ENCODE measurements at regions not wholly inside any gene's neighbourhood (a gene's known extent, or its start where the extent isn't known, plus 50 kb on each side); places are given as distances from the start of the nearest gene placed in this dataset.
"Not testable (repeated sequence)": the region's sequence is repeated elsewhere in the genome, so short reads cannot be mapped to it uniquely, and the experiment has no call there.

GRCh38 chr6:99668036-99668705 lies 61.5 kb downstream of the PRDM13 start:
- CTCF ChIA-PET = no interaction called here
- peaks cover 8% of the 10 kb centered on the region for H3K27me3 Mint-ChIP-seq
- no peaks in the 10 kb centered on the region for H3K4me1 Mint-ChIP-seq
- no peak overlapping the region for H3K27ac Mint-ChIP-seq
- H3K9me3 Mint-ChIP-seq (ENCODE audit: low read depth) = no peaks in the 10 kb centered on the region
- ATAC-seq (no peak), DNase-seq (no peak)
- no peak overlapping the region for H3K4me3 Mint-ChIP-seq
- POLR2A ChIA-PET = no interaction called here
- intact Hi-C loops (cut with DNase I, micrococcal nuclease) = no loop called here
- H3K36me3 Mint-ChIP-seq (ENCODE audit: low read depth) = no peaks in the 10 kb centered on the region

GRCh38 chr6:99689916-99690685 lies 83.5 kb downstream of the PRDM13 start:
- DNase-seq = no peak
- intact Hi-C loops (cut with DNase I, micrococcal nuclease) = no loop called here
- no peaks in the 10 kb centered on the region for H3K9me3 Mint-ChIP-seq (ENCODE audit: low read depth)
- CTCF ChIA-PET = interaction anchor here (0.6 kb wide), 1 partner anchor 13 kb away, joined by 5 read pairs; no protein-coding TSS in a partner anchor
- H3K27me3 Mint-ChIP-seq = peaks cover 24% of the 10 kb centered on the region
- no peak overlapping the region for H3K27ac Mint-ChIP-seq
- no peaks in the 10 kb centered on the region for H3K4me1 Mint-ChIP-seq
- no peak overlapping the region for H3K4me3 Mint-ChIP-seq
- POLR2A ChIA-PET = no interaction called here
- no peaks in the 10 kb centered on the region for H3K36me3 Mint-ChIP-seq (ENCODE audit: low read depth)
- no peak for ATAC-seq

- peaks cover 13% of the 10 kb centered on the region for H3K27me3 Mint-ChIP-seq
- H3K36me3 Mint-ChIP-seq (ENCODE audit: low read depth); ATAC-seq; CTCF ChIA-PET; DNase-seq; POLR2A ChIA-PET; H3K27ac Mint-ChIP-seq; H3K4me3 Mint-ChIP-seq; H3K4me1 Mint-ChIP-seq; intact Hi-C loops (cut with DNase I, micrococcal nuclease); H3K9me3 Mint-ChIP-seq (ENCODE audit: low read depth): not testable (repeated sequence)
Observed at GRCh38 chr6:99702287-99702686, 95.7 kb downstream of the PRDM13 start.

GRCh38 chr6:99709062-99709461 lies 102.4 kb downstream of the PRDM13 start:
- Mint-ChIP-seq H3K4me3 (no peak overlapping the region), H3K27ac (no peak overlapping the region), H3K4me1 (no peaks in the 10 kb centered on the region), H3K27me3 (peaks cover 7% of the 10 kb centered on the region), H3K36me3 (ENCODE audit: low read depth) (no peaks in the 10 kb centered on the region), H3K9me3 (ENCODE audit: low read depth) (no peaks in the 10 kb centered on the region)
- DNase-seq (no peak), ATAC-seq (no peak)
- intact Hi-C loops (cut with DNase I, micrococcal nuclease) = no loop called here
- ChIA-PET CTCF (interaction anchor here (1.0 kb wide), 1 partner anchor 11 kb away, joined by 3 read pairs; no protein-coding TSS in a partner anchor), POLR2A (no interaction called here)

DNA sequence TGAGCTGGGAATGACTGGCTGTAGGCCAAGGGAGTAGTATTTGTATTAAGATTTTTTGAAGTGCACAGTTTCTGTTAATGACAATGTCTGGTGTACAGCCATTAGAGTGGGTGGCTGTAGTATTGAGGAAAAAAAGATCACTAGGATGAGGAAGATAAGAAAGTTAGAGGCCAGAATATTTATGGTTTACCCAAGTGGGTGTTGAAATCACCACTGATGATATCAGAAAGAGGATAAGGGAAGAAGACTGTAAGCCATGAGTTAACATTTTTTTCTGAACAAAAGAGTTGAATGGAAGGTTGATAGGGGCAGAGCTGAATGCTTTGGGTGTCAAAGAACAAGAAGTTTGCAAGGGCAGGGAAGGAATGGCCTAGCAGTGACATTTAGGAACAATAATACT lies 104.7 kb downstream of the PRDM13 start:
- ChIA-PET POLR2A (interaction anchor here (1.0 kb wide), 1 partner anchor 14 kb away, joined by 4 read pairs; no protein-coding TSS in a partner anchor), CTCF (no interaction called here)
- intact Hi-C loops (cut with DNase I, micrococcal nuclease) = no loop called here

GRCh38 chr6:99711925-99712324 lies 105.3 kb downstream of the PRDM13 start:
- Mint-ChIP-seq H3K27me3 (peaks cover 13% of the 10 kb centered on the region), H3K4me1 (no peaks in the 10 kb centered on the region), H3K27ac (no peak overlapping the region), H3K9me3 (ENCODE audit: low read depth) (no peaks in the 10 kb centered on the region), H3K36me3 (ENCODE audit: low read depth) (no peaks in the 10 kb centered on the region), H3K4me3 (no peak overlapping the region)
- ATAC-seq (no peak), DNase-seq (no peak)
- intact Hi-C loops (cut with DNase I, micrococcal nuclease) = no loop called here
- ChIA-PET CTCF (no interaction called here), POLR2A (interaction anchor here (1.0 kb wide), 1 partner anchor 14 kb away, joined by 4 read pairs; no protein-coding TSS in a partner anchor)

More for the DNA sequence above, 104.7 kb downstream of the PRDM13 start:
- H3K27me3 Mint-ChIP-seq = peaks cover 9% of the 10 kb centered on the region
- no peaks in the 10 kb centered on the region for H3K4me1 Mint-ChIP-seq
- DNase-seq (no peak), ATAC-seq (no peak)
- H3K9me3 Mint-ChIP-seq (ENCODE audit: low read depth) = no peaks in the 10 kb centered on the region
- H3K27ac Mint-ChIP-seq = no peak overlapping the region
- H3K36me3 Mint-ChIP-seq (ENCODE audit: low read depth) = no peaks in the 10 kb centered on the region
- no peak overlapping the region for H3K4me3 Mint-ChIP-seq

DNA sequence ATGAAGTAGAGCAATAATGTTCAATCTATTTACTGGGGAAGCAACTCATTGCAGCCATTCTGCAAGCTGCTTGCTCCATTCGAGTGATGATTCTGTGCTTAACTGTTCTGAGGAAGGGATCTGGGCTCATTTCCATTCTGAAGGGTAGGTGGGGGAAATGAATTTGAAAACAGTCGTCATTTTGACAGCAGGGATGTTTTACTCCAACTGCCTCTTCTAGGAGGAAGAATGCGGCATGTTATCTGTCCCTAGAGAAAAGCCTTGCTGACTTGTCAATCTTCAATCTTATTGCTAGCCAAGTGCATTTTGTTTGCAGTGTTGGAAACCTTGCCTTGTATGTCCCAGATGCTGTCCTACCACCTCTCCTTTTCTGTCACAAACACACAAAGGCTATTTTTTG lies 105.9 kb downstream of the PRDM13 start:
- H3K27me3 Mint-ChIP-seq = peaks cover 13% of the 10 kb centered on the region
- H3K4me1 Mint-ChIP-seq = no peaks in the 10 kb centered on the region
- intact Hi-C loops (cut with DNase I, micrococcal nuclease) = no loop called here
- no peak overlapping the region for H3K27ac Mint-ChIP-seq
- no peak overlapping the region for H3K4me3 Mint-ChIP-seq
- ChIA-PET CTCF (interaction anchor here (0.7 kb wide), 1 partner anchor 24 kb away, joined by 3 read pairs; no protein-coding TSS in a partner anchor), POLR2A (no interaction called here)
- no peaks in the 10 kb centered on the region for H3K9me3 Mint-ChIP-seq (ENCODE audit: low read depth)
- no peak for ATAC-seq
- H3K36me3 Mint-ChIP-seq (ENCODE audit: low read depth) = no peaks in the 10 kb centered on the region
- no peak for DNase-seq

DNA sequence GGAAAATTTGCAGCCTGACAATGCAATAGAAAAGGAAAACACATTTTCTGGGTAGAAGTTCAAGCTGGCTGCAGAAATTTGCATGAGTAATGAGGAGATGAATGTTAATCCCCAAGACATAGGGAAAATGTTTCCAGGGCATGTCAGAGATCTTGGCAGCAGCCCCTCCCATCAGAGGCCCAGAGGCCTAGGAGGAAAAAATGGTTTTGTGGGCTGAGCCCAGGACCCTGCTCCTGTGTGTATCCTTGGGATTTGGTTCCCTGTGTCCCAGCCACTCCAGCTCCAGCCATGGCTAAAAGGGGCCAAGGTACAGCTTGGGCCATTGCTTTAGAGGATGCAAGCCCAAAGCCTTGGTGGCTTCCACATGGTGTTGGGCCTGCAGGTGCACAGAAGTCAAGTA lies 115.4 kb downstream of the PRDM13 start:
- H3K4me1 Mint-ChIP-seq, POLR2A ChIA-PET: not testable (repeated sequence)

GRCh38 chr6:99730237-99730636 lies 123.6 kb downstream of the PRDM13 start:
- H3K4me1 Mint-ChIP-seq; ATAC-seq; H3K9me3 Mint-ChIP-seq (ENCODE audit: low read depth); DNase-seq; intact Hi-C loops (cut with DNase I, micrococcal nuclease); H3K27ac Mint-ChIP-seq; H3K4me3 Mint-ChIP-seq; H3K36me3 Mint-ChIP-seq (ENCODE audit: low read depth); POLR2A ChIA-PET: not testable (repeated sequence)
- H3K27me3 Mint-ChIP-seq = peaks cover 14% of the 10 kb centered on the region
- CTCF ChIA-PET = interaction anchor here (1.6 kb wide), 1 partner anchor 10 kb away, joined by 3 read pairs; no protein-coding TSS in a partner anchor

More for the DNA sequence above, 115.4 kb downstream of the PRDM13 start:
- H3K27ac Mint-ChIP-seq; CTCF ChIA-PET; DNase-seq; H3K9me3 Mint-ChIP-seq (ENCODE audit: low read depth); H3K36me3 Mint-ChIP-seq (ENCODE audit: low read depth); H3K4me3 Mint-ChIP-seq; ATAC-seq; intact Hi-C loops (cut with DNase I, micrococcal nuclease): not testable (repeated sequence)
- H3K27me3 Mint-ChIP-seq = peaks cover 31% of the 10 kb centered on the region

- H3K9me3 Mint-ChIP-seq (ENCODE audit: low read depth) = no peaks in the 10 kb centered on the region
- no peaks in the 10 kb centered on the region for H3K4me1 Mint-ChIP-seq
- DNase-seq = no peak
- ChIA-PET POLR2A (no interaction called here), CTCF (interaction anchor here (1.1 to 3.4 kb wide), 2 partner anchors 10 to 23 kb away, joined by 3 to 13 read pairs; no protein-coding TSS in a partner anchor)
- no peaks in the 10 kb centered on the region for H3K36me3 Mint-ChIP-seq (ENCODE audit: low read depth)
- ATAC-seq = no peak
- H3K27ac Mint-ChIP-seq = no peak overlapping the region
- intact Hi-C loops (cut with DNase I, micrococcal nuclease) = no loop called here
- H3K4me3 Mint-ChIP-seq = no peak overlapping the region
- peaks cover 28% of the 10 kb centered on the region for H3K27me3 Mint-ChIP-seq
Observed at GRCh38 chr6:99736302-99736701, 129.7 kb downstream of the PRDM13 start.

DNA sequence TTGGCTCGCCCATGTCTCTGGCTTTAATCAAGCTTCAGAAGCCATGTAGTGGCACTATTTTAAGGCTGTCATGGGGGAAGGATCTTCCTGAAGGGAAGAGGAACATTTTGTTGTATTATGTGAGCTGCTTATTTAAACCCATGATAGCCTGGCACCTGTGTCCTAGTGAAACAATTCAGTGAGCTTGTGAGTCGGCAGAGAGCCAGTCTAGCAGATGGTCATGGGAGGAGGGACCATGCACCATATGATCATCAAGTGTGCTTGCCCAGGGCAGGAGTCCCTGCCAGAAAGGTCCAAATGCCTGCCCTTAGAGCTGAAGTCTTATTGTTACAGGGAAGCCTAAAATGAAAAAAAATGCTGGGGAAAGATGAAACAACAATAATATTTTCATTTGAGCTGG lies 132.9 kb downstream of the PRDM13 start:
- DNase-seq (no peak), ATAC-seq (no peak)
- ChIA-PET CTCF (interaction anchor here (0.5 to 1.6 kb wide), 3 partner anchors 8 to 272 kb away, joined by 3 to 4 read pairs (median 3); no protein-coding TSS in a partner anchor), POLR2A (no interaction called here)
- Mint-ChIP-seq H3K36me3 (ENCODE audit: low read depth) (no peaks in the 10 kb centered on the region), H3K27me3 (peaks cover 31% of the 10 kb centered on the region), H3K27ac (no peak overlapping the region), H3K9me3 (ENCODE audit: low read depth) (no peaks in the 10 kb centered on the region), H3K4me3 (no peak overlapping the region), H3K4me1 (no peaks in the 10 kb centered on the region)
- intact Hi-C loops (cut with DNase I, micrococcal nuclease) = no loop called here

DNA sequence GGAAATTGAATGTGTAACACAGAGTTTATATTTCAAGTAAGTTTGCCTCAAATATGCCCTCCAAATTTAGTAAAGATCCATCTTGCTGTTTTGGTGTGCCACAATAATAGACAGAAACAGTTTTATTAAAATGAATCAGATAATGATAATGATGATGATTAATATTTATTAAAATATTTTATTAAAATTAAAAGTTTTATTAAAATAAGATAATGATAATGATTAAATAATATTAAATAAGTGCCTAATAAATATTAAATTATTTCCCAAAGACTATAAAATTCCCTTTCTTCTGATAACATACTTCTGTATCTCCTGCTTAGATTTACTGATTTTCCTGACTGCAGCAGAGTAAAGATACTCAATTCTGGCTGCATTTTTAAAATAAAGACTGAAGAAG lies 134.5 kb downstream of the PRDM13 start:
- ChIA-PET POLR2A (interaction anchor here (0.7 kb wide), 1 partner anchor 93 kb away, joined by 3 read pairs; no protein-coding TSS in a partner anchor), CTCF (interaction anchor here (0.6 to 1.6 kb wide), 3 partner anchors 10 to 273 kb away, joined by 3 read pairs; no protein-coding TSS in a partner anchor)
- H3K4me1 Mint-ChIP-seq = no peaks in the 10 kb centered on the region
- H3K27ac Mint-ChIP-seq = no peak overlapping the region
- ATAC-seq (no peak), DNase-seq (no peak)
- intact Hi-C loops (cut with DNase I, micrococcal nuclease) = no loop called here
- peaks cover 29% of the 10 kb centered on the region for H3K27me3 Mint-ChIP-seq
- no peak overlapping the region for H3K4me3 Mint-ChIP-seq
- no peaks in the 10 kb centered on the region for H3K36me3 Mint-ChIP-seq (ENCODE audit: low read depth)
- no peaks in the 10 kb centered on the region for H3K9me3 Mint-ChIP-seq (ENCODE audit: low read depth)
